GM23338 (cell line): ENCODE measurements at regions not wholly inside any gene's neighbourhood (a gene's known extent, or its start where the extent isn't known, plus 50 kb on each side); places are given as distances from the start of the nearest gene placed in this dataset.

Source experiments
- ATAC-seq: fragments of 200-7000 bp; cut with Tn5 transposase; 3 replicates; pipeline ENCODE4 v1.9.1; 2020
- DNase-seq: peaks from one replicate; pipeline ENCODE4 v3.0.0-alpha.2; 2015; ENCODE audit warnings: low spot score
- H2AFZ ChIP-seq: fragments of 200-600 bp; sonication (generic); 2 replicates; pipeline ENCODE4 v1.8.0; 2016; ENCODE audit warnings: antibody characterized with exemption, mild to moderate bottlenecking, moderate library complexity
- H3F3A ChIP-seq: fragments of 200-600 bp; sonication (generic); replicated peaks from 2 replicates; pipeline ENCODE4 v1.8.0; 2017; ENCODE audit warnings: antibody characterized with exemption, mixed run types, low read depth
- H3K27ac ChIP-seq: fragments of 200-600 bp; sonication (generic); 2 replicates; pipeline ENCODE4 v1.6.1; 2016; ENCODE audit warnings: low read depth
- H3K27me3 ChIP-seq: fragments of 200-600 bp; sonication (generic); 2 replicates; pipeline ENCODE4 v1.8.0; 2016; ENCODE audit warnings: mild to moderate bottlenecking, mixed run types, moderate library complexity; ENCODE audit not compliant: insufficient read depth
- H3K36me3 ChIP-seq: fragments of 200-600 bp; sonication (generic); 2 replicates; pipeline ENCODE4 v1.8.0; 2016; ENCODE audit warnings: mild to moderate bottlenecking; ENCODE audit not compliant: insufficient read depth
- H3K4me1 ChIP-seq: fragments of 200-600 bp; sonication (generic); 2 replicates; pipeline ENCODE4 v1.8.0; 2016; ENCODE audit warnings: mild to moderate bottlenecking, moderate library complexity; ENCODE audit not compliant: insufficient read depth
- H3K4me2 ChIP-seq: fragments of 200-600 bp; sonication (generic); 2 replicates; pipeline ENCODE4 v1.7.1; 2017; ENCODE audit warnings: mixed run types
- H3K4me3 ChIP-seq: fragments of 200-600 bp; sonication (generic); 2 replicates; pipeline ENCODE4 v1.6.1; 2016; ENCODE audit warnings: mixed run types
- H3K79me2 ChIP-seq: fragments of 200-600 bp; sonication (generic); replicated peaks from 2 replicates; pipeline ENCODE4 v1.8.0; 2017; ENCODE audit warnings: mild to moderate bottlenecking; ENCODE audit not compliant: insufficient read depth
- H3K9me2 ChIP-seq: fragments of 200-600 bp; sonication (generic); 2 replicates; pipeline ENCODE4 v1.8.0; 2017; ENCODE audit not compliant: insufficient read depth
- H4K20me1 ChIP-seq: fragments of 200-600 bp; sonication (generic); replicated peaks from 2 replicates; pipeline ENCODE4 v1.8.0; 2017; ENCODE audit warnings: mild to moderate bottlenecking; ENCODE audit not compliant: insufficient read depth
- H3K27ac Mint-ChIP-seq: 2 replicates; pipeline ENCODE4 v1.8.0; 2020; ENCODE audit warnings: inconsistent platforms, mild to moderate bottlenecking, moderate library complexity, mixed read lengths
- H3K27me3 Mint-ChIP-seq: 3 replicates; pipeline ENCODE4 v1.8.0; 2022; ENCODE audit warnings: low read depth, mild to moderate bottlenecking, moderate library complexity, mixed read lengths, inconsistent platforms; ENCODE audit not compliant: insufficient read depth, poor library complexity
- H3K36me3 Mint-ChIP-seq: 3 replicates; pipeline ENCODE4 v1.8.0; 2021; ENCODE audit warnings: low read depth, mild to moderate bottlenecking, inconsistent platforms, moderate library complexity, mixed read lengths
- H3K4me1 Mint-ChIP-seq: 3 replicates; pipeline ENCODE4 v1.8.0; 2020; ENCODE audit warnings: mild to moderate bottlenecking, inconsistent platforms, mixed read lengths
- H3K4me3 Mint-ChIP-seq: 3 replicates; pipeline ENCODE4 v1.8.0; 2021; ENCODE audit warnings: moderate library complexity, mild to moderate bottlenecking, inconsistent platforms, mixed read lengths
- H3K9me3 Mint-ChIP-seq: 3 replicates; pipeline ENCODE4 v1.8.0; 2020; ENCODE audit warnings: moderate library complexity, mild to moderate bottlenecking, inconsistent platforms, mixed read lengths
- EZH2 ChIP-seq: fragments of 200-600 bp; sonication (generic); IDR thresholded peaks from one replicate; pipeline ENCODE4 v1.8.0; 2017; ENCODE audit warnings: antibody characterized with exemption, mild to moderate bottlenecking, low read depth; ENCODE audit not compliant: unreplicated experiment
- EZH2phosphoT487 ChIP-seq: fragments of 200-600 bp; sonication (generic); IDR thresholded peaks from one replicate; pipeline ENCODE4 v1.8.1; 2018; ENCODE audit warnings: antibody characterized with exemption; ENCODE audit not compliant: unreplicated experiment
- JUNB ChIP-seq: IDR thresholded peaks from one replicate; pipeline ENCODE4 v1.6.1; 2016; ENCODE audit warnings: antibody characterized with exemption; ENCODE audit not compliant: unreplicated experiment
- NANOG ChIP-seq: IDR thresholded peaks from 2 replicates; pipeline ENCODE4 v1.6.1; 2016; ENCODE audit warnings: antibody characterized with exemption, borderline replicate concordance
- POLR2AphosphoS5 ChIP-seq: IDR thresholded peaks from 2 replicates; pipeline ENCODE4 v1.6.1; 2016; ENCODE audit warnings: antibody characterized with exemption, low read depth
- STAT1 ChIP-seq: IDR thresholded peaks from one replicate; pipeline ENCODE4 v1.6.1; 2016; ENCODE audit warnings: antibody characterized with exemption; ENCODE audit not compliant: unreplicated experiment
- ZNF114 ChIP-seq: fragments of 250-450 bp; sonication (Bioruptor Pico); IDR thresholded peaks from 2 replicates; pipeline ENCODE4 v1.5.0; 2020; ENCODE audit warnings: mild to moderate bottlenecking, moderate library complexity
- TF ChIP-seq, protein P1 (sequence below): IDR thresholded peaks from one replicate; pipeline ENCODE4 v1.6.1; 2018; ENCODE audit warnings: antibody characterized with exemption; ENCODE audit not compliant: unreplicated experiment
- TF ChIP-seq, protein P2 (sequence below), 2 experiments: fragments of 200-600 bp in 1 of 2; sonication (generic) in 1 of 2; conservative IDR thresholded peaks; 2 replicates each; pipeline versions ENCODE4 v1.5.1 to v1.6.1; 2016 to 2017; ENCODE audit warnings: antibody characterized with exemption in 2 of 2, low read depth in 2 of 2, mild to moderate bottlenecking in 2 of 2, moderate library complexity in 1 of 2
- TF ChIP-seq, protein P3 (sequence below): IDR thresholded peaks from 2 replicates; pipeline ENCODE4 v1.6.1; 2016; ENCODE audit warnings: antibody characterized with exemption

DNA sequence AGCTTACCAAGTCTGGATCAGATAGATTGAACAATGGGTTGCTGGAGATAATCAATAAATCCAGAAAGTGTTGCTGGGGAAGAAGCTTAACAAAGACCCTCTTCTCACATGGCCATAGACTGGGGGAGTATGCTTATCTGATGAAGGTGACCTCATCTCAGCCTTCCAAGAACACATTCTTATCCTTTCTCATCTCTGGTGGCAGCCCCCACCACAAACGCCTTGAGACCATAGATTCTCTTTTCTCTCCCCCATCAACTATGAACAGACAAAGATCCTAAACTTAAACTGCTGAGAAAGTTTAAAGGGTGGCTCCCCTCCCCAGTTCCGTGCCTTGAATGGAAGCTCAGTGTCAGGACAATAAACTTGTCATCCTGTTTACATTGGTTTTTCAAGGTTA is 428.7 kb upstream of the TRIB2 start (continued):
- TF ChIP-seq, protein P1, sequence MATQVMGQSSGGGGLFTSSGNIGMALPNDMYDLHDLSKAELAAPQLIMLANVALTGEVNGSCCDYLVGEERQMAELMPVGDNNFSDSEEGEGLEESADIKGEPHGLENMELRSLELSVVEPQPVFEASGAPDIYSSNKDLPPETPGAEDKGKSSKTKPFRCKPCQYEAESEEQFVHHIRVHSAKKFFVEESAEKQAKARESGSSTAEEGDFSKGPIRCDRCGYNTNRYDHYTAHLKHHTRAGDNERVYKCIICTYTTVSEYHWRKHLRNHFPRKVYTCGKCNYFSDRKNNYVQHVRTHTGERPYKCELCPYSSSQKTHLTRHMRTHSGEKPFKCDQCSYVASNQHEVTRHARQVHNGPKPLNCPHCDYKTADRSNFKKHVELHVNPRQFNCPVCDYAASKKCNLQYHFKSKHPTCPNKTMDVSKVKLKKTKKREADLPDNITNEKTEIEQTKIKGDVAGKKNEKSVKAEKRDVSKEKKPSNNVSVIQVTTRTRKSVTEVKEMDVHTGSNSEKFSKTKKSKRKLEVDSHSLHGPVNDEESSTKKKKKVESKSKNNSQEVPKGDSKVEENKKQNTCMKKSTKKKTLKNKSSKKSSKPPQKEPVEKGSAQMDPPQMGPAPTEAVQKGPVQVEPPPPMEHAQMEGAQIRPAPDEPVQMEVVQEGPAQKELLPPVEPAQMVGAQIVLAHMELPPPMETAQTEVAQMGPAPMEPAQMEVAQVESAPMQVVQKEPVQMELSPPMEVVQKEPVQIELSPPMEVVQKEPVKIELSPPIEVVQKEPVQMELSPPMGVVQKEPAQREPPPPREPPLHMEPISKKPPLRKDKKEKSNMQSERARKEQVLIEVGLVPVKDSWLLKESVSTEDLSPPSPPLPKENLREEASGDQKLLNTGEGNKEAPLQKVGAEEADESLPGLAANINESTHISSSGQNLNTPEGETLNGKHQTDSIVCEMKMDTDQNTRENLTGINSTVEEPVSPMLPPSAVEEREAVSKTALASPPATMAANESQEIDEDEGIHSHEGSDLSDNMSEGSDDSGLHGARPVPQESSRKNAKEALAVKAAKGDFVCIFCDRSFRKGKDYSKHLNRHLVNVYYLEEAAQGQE = no peak
- no peak for TF ChIP-seq STAT1
- TF ChIP-seq EZH2phosphoT487 = no peak
- TF ChIP-seq POLR2AphosphoS5 = no peak

DNA sequence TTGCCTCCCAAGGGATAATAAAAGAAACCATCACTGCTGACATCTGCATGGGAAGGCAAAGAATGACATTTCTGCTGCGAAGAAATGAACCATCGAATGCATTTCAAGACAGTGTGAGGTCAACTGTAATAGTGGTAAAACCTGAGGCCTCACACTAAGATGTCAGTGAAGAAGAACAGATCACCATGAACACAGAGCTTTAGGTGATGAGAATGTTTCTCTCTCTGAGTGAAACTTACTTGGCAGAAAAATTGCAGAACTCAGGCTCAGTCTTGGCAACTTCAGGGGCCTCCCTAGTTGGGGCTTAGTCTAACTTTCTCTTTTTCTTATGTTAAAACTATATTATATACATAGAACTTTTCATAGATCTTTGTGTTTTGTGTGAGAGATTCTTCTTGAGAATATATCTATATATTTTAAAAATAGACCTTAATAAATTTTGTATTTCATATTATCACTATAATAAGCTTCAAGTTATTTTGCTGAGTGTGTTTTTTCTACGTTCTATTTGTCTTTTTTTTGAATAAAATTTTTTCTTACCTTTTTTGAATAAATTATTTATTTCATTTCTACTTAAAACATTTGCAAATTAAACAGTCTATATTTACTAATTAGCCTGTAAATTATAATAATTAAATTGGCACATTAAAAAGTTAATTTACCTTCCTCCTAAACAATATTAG is 427.5 kb upstream of the TRIB2 start:
- Histone ChIP-seq H4K20me1 (no peaks in the 10 kb centered on the region), H3F3A (no peaks in the 10 kb centered on the region), H3K79me2 (no peaks in the 10 kb centered on the region), H3K4me1 (no peaks in the 10 kb centered on the region), H3K9me2 (no peaks in the 10 kb centered on the region), H3K4me2 (no peak overlapping the region), H3K4me3 (no peak overlapping the region), H3K36me3 (no peaks in the 10 kb centered on the region), H2AFZ (no peak overlapping the region; the same call in 1 of the 2 replicates), H3K27ac (no peak overlapping the region), H3K27me3 (no peaks in the 10 kb centered on the region)
- TF ChIP-seq EZH2phosphoT487 (no peak), EZH2 (no peak), NANOG (no peak), JUNB (no peak), ZNF114 (no peak)
- TF ChIP-seq, protein P1 = no peak
- TF ChIP-seq, protein P2, sequence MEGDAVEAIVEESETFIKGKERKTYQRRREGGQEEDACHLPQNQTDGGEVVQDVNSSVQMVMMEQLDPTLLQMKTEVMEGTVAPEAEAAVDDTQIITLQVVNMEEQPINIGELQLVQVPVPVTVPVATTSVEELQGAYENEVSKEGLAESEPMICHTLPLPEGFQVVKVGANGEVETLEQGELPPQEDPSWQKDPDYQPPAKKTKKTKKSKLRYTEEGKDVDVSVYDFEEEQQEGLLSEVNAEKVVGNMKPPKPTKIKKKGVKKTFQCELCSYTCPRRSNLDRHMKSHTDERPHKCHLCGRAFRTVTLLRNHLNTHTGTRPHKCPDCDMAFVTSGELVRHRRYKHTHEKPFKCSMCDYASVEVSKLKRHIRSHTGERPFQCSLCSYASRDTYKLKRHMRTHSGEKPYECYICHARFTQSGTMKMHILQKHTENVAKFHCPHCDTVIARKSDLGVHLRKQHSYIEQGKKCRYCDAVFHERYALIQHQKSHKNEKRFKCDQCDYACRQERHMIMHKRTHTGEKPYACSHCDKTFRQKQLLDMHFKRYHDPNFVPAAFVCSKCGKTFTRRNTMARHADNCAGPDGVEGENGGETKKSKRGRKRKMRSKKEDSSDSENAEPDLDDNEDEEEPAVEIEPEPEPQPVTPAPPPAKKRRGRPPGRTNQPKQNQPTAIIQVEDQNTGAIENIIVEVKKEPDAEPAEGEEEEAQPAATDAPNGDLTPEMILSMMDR (conservative IDR thresholded peaks at IDR 0.05; ENCODE audit: low read depth in 2 of 2) = no peak
- TF ChIP-seq, protein P3, sequence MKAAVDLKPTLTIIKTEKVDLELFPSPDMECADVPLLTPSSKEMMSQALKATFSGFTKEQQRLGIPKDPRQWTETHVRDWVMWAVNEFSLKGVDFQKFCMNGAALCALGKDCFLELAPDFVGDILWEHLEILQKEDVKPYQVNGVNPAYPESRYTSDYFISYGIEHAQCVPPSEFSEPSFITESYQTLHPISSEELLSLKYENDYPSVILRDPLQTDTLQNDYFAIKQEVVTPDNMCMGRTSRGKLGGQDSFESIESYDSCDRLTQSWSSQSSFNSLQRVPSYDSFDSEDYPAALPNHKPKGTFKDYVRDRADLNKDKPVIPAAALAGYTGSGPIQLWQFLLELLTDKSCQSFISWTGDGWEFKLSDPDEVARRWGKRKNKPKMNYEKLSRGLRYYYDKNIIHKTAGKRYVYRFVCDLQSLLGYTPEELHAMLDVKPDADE = no peak
- no peak for DNase-seq
- peaks cover 5% of the 10 kb centered on the region for H3K4me1 Mint-ChIP-seq
- no peak overlapping the region for H3K4me3 Mint-ChIP-seq
- no peak for ATAC-seq
- peaks cover 19% of the 10 kb centered on the region; the same call in 2 of the 3 replicates for H3K9me3 Mint-ChIP-seq
- H3K27me3 Mint-ChIP-seq = no peaks in the 10 kb centered on the region
- H3K36me3 Mint-ChIP-seq = peaks cover 20% of the 10 kb centered on the region
- H3K27ac Mint-ChIP-seq = no peak overlapping the region
